ENCODE measurements at regions not wholly inside any gene's neighbourhood (a gene's known extent, or its start where the extent isn't known, plus 50 kb on each side); places are given as distances from the start of the nearest gene placed in this dataset.
"Not testable (repeated sequence)": the region's sequence is repeated elsewhere in the genome, so short reads cannot be mapped to it uniquely, and the experiment has no call there.

DNA sequence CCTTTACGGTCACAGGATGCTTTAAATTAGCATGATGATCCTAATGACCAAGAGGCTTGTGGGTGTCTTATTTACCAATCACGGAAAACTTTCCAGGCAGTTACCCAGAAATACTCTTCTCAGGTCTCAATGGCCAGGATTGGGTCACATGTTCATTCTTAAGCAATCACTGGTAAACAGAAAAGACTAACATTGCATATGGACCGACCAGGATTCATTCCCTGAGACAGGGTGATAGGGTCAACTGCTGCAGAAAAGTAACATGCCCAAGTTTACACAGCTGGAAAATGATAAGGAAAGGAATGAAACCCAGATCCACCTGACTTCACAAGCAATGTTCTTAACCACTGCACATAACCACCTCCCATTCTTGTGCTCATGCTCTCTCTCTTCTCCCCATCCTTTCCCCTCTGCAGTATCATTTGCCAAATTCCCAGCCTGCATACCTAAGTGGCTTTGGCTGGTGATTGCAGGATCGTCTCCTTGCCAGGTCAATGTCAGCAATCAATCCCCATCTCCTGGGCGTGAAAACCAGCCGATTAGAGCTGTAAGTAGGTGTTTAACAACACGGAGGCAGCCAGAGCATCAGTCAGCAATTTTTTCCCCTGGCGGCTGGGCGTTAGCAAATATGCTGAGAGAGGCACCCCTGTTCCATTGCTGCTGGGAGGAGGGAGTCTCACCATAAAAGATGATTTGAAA is 219.4 kb downstream of the NMUR2 start:
- H3K36me3 ChIP-seq, result no peaks in the 10 kb centered on the region
- H4K20me1 ChIP-seq, result no peaks in the 10 kb centered on the region
- peaks cover 10% of the 10 kb centered on the region for H3K9me3 ChIP-seq
- H3K4me3 ChIP-seq, result no peak overlapping the region
- H3K4me1 ChIP-seq, result no peaks in the 10 kb centered on the region
- no peak overlapping the region for H3K9ac ChIP-seq
- H3K4me2 ChIP-seq, result no peak overlapping the region
- no peak for TF ChIP-seq Cebpa-rat (IDR thresholded peaks at IDR 0.05)
- H3K27me3 ChIP-seq, result no peaks in the 10 kb centered on the region
- H3K27ac ChIP-seq, result no peak overlapping the region

DNA sequence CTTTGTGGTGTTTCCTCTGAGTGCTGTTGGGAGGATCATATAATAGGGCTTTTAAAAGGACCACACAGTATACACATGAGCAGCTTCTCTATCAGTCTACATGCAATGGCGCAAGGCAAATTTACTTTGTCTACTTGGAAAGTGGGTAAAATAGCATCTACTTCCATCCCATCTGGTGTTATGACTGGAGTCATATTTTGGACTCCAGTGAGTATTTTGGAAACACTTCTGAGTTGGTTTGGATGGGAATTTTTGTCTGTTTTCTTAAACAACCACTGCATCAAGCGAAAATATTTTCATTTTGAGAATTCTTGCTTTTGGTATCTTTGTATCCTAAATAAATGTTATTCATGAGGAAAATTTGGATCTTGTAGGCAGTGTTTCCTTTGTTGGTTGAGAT is 220.8 kb downstream of the NMUR2 start:
- Histone ChIP-seq H3K36me3 (no peaks in the 10 kb centered on the region), H3K9ac (no peak overlapping the region), H3K4me3 (no peak overlapping the region), H3K4me1 (no peaks in the 10 kb centered on the region), H3K27ac (no peak overlapping the region), H3K9me3 (peaks cover 21% of the 10 kb centered on the region), H3K4me2 (no peak overlapping the region), H3K27me3 (no peaks in the 10 kb centered on the region), H4K20me1 (no peaks in the 10 kb centered on the region)
- TF ChIP-seq Cebpa-rat (IDR thresholded peaks at IDR 0.05), result no peak

DNA sequence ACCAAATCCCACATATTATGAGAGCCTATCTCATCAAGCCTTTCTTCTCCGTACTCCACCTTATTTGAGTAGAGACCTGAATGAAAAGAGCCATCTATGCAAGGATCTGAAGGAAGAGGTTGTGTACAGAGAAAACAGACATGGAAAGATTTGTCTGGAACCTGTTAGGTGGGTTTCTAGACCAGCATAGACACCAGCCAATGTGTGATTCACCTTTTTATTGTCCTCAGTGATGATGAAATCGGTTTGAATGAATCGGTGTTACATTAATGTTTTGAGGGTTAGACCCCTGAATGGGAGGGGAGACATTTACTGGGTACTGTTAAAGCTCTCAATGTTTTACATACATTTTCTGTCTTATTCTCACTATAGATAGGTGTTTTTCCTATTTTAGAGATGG is 223.6 kb downstream of the NMUR2 start:
- no peak overlapping the region for H3K4me3 ChIP-seq
- H3K36me3 ChIP-seq, result no peaks in the 10 kb centered on the region
- no peak overlapping the region for H3K27ac ChIP-seq
- H3K9me3 ChIP-seq, result peaks cover 17% of the 10 kb centered on the region
- no peaks in the 10 kb centered on the region for H3K4me1 ChIP-seq
- H3K9ac ChIP-seq, result no peak overlapping the region
- TF ChIP-seq Cebpa-rat (IDR thresholded peaks at IDR 0.05), result no peak
- H3K27me3 ChIP-seq, result no peaks in the 10 kb centered on the region
- H4K20me1 ChIP-seq, result no peaks in the 10 kb centered on the region
- H3K4me2 ChIP-seq, result no peak overlapping the region

DNA sequence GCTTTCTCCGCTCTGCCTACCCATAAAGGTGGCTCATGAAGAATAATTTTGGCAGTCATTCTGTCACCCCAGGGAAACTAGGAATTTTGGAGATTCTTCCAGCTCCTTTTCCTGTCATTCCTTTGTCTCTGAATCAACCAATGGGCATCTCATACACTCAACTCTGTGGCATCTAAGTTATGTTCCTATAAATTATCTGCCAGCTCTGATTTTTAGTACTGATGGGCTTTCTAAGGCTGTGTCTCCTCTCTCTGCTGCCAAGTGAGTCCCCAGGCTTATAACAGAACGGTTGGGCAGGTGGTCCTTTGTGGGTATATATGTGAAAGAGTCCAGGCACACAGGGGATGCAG is 226.8 kb downstream of the NMUR2 start:
- H3K9ac ChIP-seq, result no peak overlapping the region
- no peak overlapping the region for H3K27ac ChIP-seq
- no peak overlapping the region for H3K4me2 ChIP-seq
- no peaks in the 10 kb centered on the region for H3K27me3 ChIP-seq
- no peak overlapping the region for H3K4me3 ChIP-seq
- H3K9me3 ChIP-seq, result peaks cover 17% of the 10 kb centered on the region
- no peaks in the 10 kb centered on the region for H4K20me1 ChIP-seq
- no peaks in the 10 kb centered on the region for H3K36me3 ChIP-seq
- no peaks in the 10 kb centered on the region for H3K4me1 ChIP-seq
- no peak for TF ChIP-seq Cebpa-rat (IDR thresholded peaks at IDR 0.05)

DNA sequence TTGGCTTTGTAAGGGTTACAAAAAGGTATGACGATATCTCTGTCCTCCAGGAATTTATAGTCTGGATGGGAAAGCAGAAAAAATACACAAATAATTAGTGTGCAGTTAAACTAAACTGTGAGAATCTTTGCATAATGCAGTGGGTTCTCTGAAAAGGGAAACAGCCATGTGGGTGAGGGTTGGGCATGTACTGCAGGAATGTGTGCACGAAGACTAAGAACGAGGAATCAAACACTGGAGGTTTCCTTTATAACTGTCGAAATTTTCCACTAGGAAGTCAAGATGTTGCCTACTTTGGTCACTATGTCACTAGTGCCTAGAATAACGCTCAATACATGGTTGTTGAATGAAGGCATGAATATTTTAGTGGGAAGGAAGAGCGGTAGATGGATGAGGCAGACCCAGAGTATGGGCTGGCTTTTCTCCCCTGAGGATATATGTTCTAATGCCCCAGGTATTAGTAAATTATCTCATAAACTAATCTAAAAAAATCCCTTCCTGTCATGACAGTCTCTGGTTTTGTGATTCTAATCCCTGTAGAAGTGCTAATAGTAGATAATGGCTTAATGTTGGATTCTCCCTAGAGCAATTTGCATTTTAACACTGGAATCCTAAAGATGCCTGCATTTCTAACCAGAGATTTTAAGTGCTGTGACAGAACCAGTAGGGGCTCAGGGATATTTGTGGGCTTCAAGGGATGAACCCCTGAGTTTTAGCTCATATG is 227.3 kb downstream of the NMUR2 start:
- H3K4me3 ChIP-seq, result no peak overlapping the region
- H3K36me3 ChIP-seq, result no peaks in the 10 kb centered on the region
- H3K4me2 ChIP-seq, result no peak overlapping the region
- no peak for TF ChIP-seq Cebpa-rat (IDR thresholded peaks at IDR 0.05)
- no peaks in the 10 kb centered on the region for H4K20me1 ChIP-seq
- H3K27ac ChIP-seq, result no peak overlapping the region
- H3K4me1 ChIP-seq, result no peaks in the 10 kb centered on the region
- H3K27me3 ChIP-seq, result no peaks in the 10 kb centered on the region
- no peak overlapping the region for H3K9ac ChIP-seq
- H3K9me3 ChIP-seq, result peaks cover 17% of the 10 kb centered on the region

DNA sequence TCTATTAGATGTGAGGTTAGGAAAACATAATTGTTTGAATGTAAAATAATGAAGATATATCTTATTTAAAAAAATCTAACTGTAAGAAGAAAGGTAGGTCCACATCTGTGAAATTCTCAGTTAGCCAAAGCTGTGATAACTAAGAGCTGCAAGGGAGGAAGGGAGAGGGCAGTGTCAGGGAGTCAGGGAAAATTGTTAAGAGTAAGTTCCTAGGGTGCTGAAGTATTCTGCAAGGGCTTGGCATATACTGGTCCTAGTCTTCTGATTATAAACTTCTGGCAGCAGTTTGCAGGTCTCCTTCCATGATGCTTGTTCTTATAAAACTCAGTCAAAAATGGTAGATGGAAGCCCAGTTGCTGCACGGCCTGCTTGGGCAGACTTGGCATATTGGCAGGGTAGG is 233.2 kb downstream of the NMUR2 start:
- Histone ChIP-seq H3K9me3 (no peaks in the 10 kb centered on the region), H4K20me1 (no peaks in the 10 kb centered on the region), H3K36me3 (no peaks in the 10 kb centered on the region), H3K4me3 (no peak overlapping the region), H3K27me3 (no peaks in the 10 kb centered on the region), H3K27ac (no peak overlapping the region), H3K4me1 (no peaks in the 10 kb centered on the region), H3K4me2 (no peak overlapping the region), H3K9ac (no peak overlapping the region)
- no peak for TF ChIP-seq Cebpa-rat (IDR thresholded peaks at IDR 0.05)

DNA sequence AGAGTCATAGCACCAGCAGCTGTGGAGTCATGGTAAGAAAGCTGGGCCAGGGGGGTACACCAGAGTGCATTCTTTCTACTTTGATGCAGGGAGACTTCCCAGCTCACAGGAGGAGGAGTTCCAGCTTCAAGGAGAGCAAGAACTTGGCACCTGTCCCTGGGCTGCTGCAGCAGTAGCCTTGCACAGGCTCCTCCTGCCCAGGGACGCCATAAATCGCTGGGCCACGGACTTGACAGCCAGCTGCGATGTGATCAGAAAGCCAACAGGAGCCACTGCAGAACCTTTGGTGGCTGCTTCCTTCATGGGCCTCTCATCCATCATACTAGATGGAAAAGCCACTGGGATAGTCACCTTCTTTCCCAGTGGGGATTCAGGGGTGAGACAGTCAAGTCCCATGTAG is 234.7 kb downstream of the NMUR2 start:
- no peak for TF ChIP-seq Cebpa-rat (IDR thresholded peaks at IDR 0.05)
- H3K36me3 ChIP-seq, result no peaks in the 10 kb centered on the region
- no peak overlapping the region for H3K9ac ChIP-seq
- no peaks in the 10 kb centered on the region for H3K27me3 ChIP-seq
- H3K4me1 ChIP-seq, result no peaks in the 10 kb centered on the region
- no peaks in the 10 kb centered on the region for H3K9me3 ChIP-seq
- no peak overlapping the region for H3K27ac ChIP-seq
- H3K4me3 ChIP-seq, result no peak overlapping the region
- no peak overlapping the region for H3K4me2 ChIP-seq
- no peaks in the 10 kb centered on the region for H4K20me1 ChIP-seq

DNA sequence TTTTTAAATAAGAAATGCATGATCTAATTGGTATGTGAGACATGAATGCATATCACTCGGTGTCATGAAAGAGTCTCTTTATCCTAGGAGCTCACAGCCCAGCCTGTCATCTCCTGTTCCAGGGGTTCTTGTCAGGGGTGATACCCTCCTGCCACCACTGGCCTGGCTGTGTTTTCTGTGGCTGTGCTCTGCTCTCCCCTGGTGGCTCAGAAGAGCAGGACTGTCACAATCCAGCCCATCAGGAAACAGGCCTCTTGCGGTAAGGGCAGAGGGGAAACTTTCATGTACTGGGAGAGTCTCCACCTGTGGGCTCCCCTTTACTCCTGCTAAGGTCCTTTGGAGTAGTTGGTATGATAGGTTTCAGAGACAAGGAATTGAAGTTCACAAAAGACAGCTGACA is 240.2 kb upstream of the GLRA1 start:
- no peaks in the 10 kb centered on the region for H3K4me1 ChIP-seq
- H3K36me3 ChIP-seq, result no peaks in the 10 kb centered on the region
- no peak overlapping the region for H3K27ac ChIP-seq
- H3K4me2 ChIP-seq, result no peak overlapping the region
- H3K9me3 ChIP-seq, result no peaks in the 10 kb centered on the region
- H3K4me3 ChIP-seq, result no peak overlapping the region
- no peak for TF ChIP-seq Cebpa-rat (IDR thresholded peaks at IDR 0.05)
- H3K9ac ChIP-seq, result no peak overlapping the region
- H3K27me3 ChIP-seq, result no peaks in the 10 kb centered on the region
- no peaks in the 10 kb centered on the region for H4K20me1 ChIP-seq

DNA sequence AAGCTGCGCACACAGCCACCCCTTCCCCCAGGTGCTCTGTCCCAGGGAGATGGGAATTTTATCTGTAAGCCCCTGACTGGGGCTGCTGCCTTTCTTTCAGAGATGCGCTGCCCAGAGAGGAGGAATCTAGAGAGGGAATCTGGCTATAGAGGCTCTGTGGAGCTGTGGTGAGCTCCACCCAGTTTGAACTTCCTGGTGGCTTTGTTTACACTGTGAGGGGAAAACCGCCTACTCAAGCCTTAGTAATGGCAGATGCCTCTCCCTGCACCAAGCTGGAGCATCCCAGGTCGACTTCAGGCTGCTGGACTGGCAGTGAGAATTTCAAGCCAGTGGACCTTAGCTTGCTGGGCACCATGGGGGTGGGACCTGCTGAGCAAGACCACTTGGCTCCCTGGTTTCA is 235.2 kb upstream of the GLRA1 start:
- H3K4me3 ChIP-seq, H3K9ac ChIP-seq, H3K27me3 ChIP-seq, H4K20me1 ChIP-seq, H3K27ac ChIP-seq, H3K9me3 ChIP-seq, H3K4me1 ChIP-seq, H3K36me3 ChIP-seq, H3K4me2 ChIP-seq: not testable (repeated sequence)

DNA sequence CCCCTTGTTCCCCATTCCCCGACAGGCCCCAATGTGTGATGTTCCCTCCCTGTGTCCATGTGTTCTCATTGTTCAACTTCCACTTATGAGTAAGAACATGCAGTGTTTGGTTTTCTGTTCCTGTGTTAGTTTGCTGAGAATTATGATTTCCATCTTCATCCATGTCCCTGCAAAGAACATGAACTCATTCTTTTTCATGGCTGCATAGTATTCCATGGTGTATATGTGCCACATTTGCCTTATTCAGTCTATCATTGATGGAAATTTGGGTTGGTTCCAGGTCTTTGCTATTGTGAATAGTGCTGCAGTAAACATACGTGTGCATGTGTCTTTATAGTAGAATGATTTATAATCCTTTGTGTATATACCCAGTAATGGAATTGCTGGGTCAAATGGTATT is 229.8 kb upstream of the GLRA1 start:
- H3K4me3 ChIP-seq, H3K9ac ChIP-seq, H3K36me3 ChIP-seq, H3K27me3 ChIP-seq, H3K9me3 ChIP-seq, H3K4me2 ChIP-seq, H3K27ac ChIP-seq, H4K20me1 ChIP-seq, H3K4me1 ChIP-seq: not testable (repeated sequence)

DNA sequence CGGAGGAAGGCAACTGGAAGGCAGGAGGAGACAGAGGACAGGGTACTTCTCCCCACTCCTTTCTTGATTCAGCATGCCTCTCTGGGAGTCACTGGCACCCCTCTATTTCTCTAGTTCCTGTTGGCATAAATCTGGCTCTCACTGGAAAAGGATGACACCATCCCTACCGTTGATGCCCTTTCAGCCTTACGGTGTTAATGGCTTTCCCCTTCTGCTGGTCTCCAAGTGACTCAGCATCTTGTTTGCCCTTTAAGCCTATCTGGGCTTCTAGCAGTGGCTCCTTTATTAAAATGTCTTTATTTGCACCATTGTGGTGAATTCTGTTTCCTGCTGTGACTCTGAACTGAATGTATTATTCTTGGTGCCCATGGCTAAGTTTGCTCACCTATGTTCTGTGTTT is 227.3 kb upstream of the GLRA1 start:
- H3K4me1 ChIP-seq, result no peaks in the 10 kb centered on the region; the same call in 1 of the 2 replicates
- H3K27ac ChIP-seq, result no peak overlapping the region
- no peak overlapping the region for H3K4me3 ChIP-seq
- H3K27me3 ChIP-seq, result no peaks in the 10 kb centered on the region
- H4K20me1 ChIP-seq, result no peaks in the 10 kb centered on the region
- H3K9ac ChIP-seq, result no peak overlapping the region
- no peaks in the 10 kb centered on the region for H3K9me3 ChIP-seq
- H3K4me2 ChIP-seq, result no peak overlapping the region
- TF ChIP-seq Cebpa-rat (IDR thresholded peaks at IDR 0.05), result no peak
- no peaks in the 10 kb centered on the region for H3K36me3 ChIP-seq

Data from BLaER1 (cell line).